Osteoblast (primary cell): ENCODE measurements at regions not wholly inside any gene's neighbourhood (a gene's known extent, or its start where the extent isn't known, plus 50 kb on each side); places are given as distances from the start of the nearest gene placed in this dataset.

Experiments
- DNase-seq: peaks from one replicate; pipeline ENCODE4 v3.0.0; 2011; ENCODE audit warnings: low spot score, mixed read lengths; ENCODE audit not compliant: insufficient read length; ENCODE audit errors: missing footprints
- H2AFZ ChIP-seq: 2 replicates; pipeline ENCODE4 v1.6.0; 2011; ENCODE audit warnings: mild to moderate bottlenecking, low read length
- H3K27ac ChIP-seq: 2 replicates; pipeline ENCODE4 v1.5.1; 2011; ENCODE audit warnings: mild to moderate bottlenecking, low read depth, low read length, moderate library complexity
- H3K27me3 ChIP-seq: 2 replicates; pipeline ENCODE4 v1.6.0; 2012; ENCODE audit warnings: mild to moderate bottlenecking, control low read depth, inconsistent platforms, low read length, moderate library complexity; ENCODE audit not compliant: insufficient read depth
- H3K36me3 ChIP-seq: 2 replicates; pipeline ENCODE4 v1.5.1; 2011; ENCODE audit warnings: mild to moderate bottlenecking, low read length, control low read depth, moderate library complexity; ENCODE audit not compliant: insufficient read depth
- H3K4me1 ChIP-seq: 2 replicates; pipeline ENCODE4 v1.5.1; 2011; ENCODE audit warnings: mild to moderate bottlenecking, low read length, control low read depth, moderate library complexity; ENCODE audit not compliant: insufficient read depth
- H3K4me2 ChIP-seq: 2 replicates; pipeline ENCODE4 v1.6.0; 2011; ENCODE audit warnings: mild to moderate bottlenecking, low read length; ENCODE audit not compliant: insufficient read depth
- H3K4me3 ChIP-seq: fragments of 200-600 bp; sonication (generic); 3 replicates; pipeline ENCODE4 v1.5.1; 2012; ENCODE audit warnings: mild to moderate bottlenecking, low read length, inconsistent platforms; ENCODE audit not compliant: insufficient read depth
- H3K79me2 ChIP-seq: 2 replicates; pipeline ENCODE4 v1.6.0; 2012; ENCODE audit warnings: mild to moderate bottlenecking, low read length, control low read depth, inconsistent platforms; ENCODE audit not compliant: insufficient read depth
- H3K9me3 ChIP-seq: 2 replicates; pipeline ENCODE4 v1.5.1; 2011; ENCODE audit warnings: low read depth, low read length, control low read depth
- H4K20me1 ChIP-seq: 2 replicates; pipeline ENCODE4 v1.6.0; 2012; ENCODE audit warnings: mild to moderate bottlenecking, low read length, control low read depth; ENCODE audit not compliant: insufficient read depth
- TF ChIP-seq, protein P1 (sequence below): IDR thresholded peaks from 2 replicates; pipeline ENCODE4 v1.5.1; 2011; ENCODE audit warnings: mild to moderate bottlenecking, low read depth, low read length, moderate library complexity; ENCODE audit errors: extremely low read depth

DNA sequence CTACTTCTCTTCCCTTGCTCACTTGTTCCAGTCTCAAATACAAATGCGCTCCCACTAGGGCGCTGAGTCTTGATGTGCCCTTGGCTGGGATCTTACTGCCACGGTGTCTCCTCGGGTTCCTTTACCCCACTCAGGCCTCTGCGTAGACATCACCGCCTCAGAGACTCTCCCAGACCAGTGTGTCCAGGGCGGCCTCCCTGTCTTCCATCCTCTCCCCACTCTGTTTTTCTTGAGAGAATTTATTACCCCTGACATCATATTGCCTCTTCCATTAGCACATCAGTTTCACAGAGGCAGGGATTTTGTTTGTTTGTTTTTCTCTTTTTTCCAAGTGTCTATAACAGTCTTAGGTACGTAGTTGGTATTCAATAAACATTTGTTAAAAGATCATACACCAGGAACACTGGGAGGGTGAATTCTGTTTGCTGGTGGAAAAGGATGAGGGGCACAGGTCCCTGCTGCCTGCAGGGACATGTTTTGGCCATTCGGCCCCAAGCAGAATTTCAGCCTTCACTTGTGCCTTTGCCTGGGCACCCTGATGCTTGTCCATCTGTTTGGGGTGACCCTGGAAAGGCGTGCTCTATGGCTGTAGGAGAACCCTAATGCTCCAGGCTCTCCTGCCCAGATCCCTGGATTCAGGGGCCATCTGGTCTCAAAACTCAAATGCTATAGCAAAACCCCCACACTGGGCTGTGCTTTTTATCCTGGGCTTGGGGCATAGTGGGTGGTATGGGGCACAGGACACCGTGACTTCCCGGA is 55.0 kb downstream of the RPL37A start:
- no peaks in the 10 kb centered on the region for H3K27me3 ChIP-seq
- peak overlapping the region; percentile 66 for H3K27ac ChIP-seq
- H3K9me3 ChIP-seq: no peaks in the 10 kb centered on the region
- TF ChIP-seq, protein P1, sequence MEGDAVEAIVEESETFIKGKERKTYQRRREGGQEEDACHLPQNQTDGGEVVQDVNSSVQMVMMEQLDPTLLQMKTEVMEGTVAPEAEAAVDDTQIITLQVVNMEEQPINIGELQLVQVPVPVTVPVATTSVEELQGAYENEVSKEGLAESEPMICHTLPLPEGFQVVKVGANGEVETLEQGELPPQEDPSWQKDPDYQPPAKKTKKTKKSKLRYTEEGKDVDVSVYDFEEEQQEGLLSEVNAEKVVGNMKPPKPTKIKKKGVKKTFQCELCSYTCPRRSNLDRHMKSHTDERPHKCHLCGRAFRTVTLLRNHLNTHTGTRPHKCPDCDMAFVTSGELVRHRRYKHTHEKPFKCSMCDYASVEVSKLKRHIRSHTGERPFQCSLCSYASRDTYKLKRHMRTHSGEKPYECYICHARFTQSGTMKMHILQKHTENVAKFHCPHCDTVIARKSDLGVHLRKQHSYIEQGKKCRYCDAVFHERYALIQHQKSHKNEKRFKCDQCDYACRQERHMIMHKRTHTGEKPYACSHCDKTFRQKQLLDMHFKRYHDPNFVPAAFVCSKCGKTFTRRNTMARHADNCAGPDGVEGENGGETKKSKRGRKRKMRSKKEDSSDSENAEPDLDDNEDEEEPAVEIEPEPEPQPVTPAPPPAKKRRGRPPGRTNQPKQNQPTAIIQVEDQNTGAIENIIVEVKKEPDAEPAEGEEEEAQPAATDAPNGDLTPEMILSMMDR: no peak
- H3K4me2 ChIP-seq: no peak overlapping the region
- H3K4me1 ChIP-seq: peaks cover 72% of the 10 kb centered on the region
- no peaks in the 10 kb centered on the region for H3K79me2 ChIP-seq
- no peaks in the 10 kb centered on the region for H3K36me3 ChIP-seq
- H3K4me3 ChIP-seq: no peak overlapping the region
- no peak for DNase-seq
- H2AFZ ChIP-seq: no peak overlapping the region
- no peaks in the 10 kb centered on the region for H4K20me1 ChIP-seq

DNA sequence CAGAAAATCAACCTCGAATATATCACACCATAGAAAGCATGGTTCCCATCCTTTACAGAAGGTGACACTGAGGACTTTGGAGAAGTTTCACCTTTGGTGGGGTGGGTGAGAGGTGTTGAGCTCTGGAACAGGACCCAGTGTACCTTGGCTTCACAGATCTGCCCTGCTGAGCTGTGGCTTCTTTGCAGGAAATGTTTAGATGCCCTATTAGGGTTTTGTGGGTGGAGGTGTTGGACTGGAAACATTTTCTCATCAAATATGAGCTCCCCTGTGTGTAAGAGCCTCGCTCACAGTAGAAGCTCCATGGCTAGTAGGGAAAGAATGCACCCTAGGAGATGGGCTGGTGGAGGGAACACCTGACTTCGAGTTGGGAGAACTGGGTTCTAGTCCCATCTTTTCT is 55.6 kb downstream of the RPL37A start:
- H3K4me2 ChIP-seq: no peak overlapping the region
- H4K20me1 ChIP-seq: no peaks in the 10 kb centered on the region
- H3K27ac ChIP-seq: peak overlapping the region; percentile 66
- H2AFZ ChIP-seq: no peak overlapping the region
- TF ChIP-seq, protein P1: no peak
- H3K4me1 ChIP-seq: peaks cover 76% of the 10 kb centered on the region
- no peak for DNase-seq
- no peaks in the 10 kb centered on the region for H3K27me3 ChIP-seq
- no peak overlapping the region for H3K4me3 ChIP-seq
- no peaks in the 10 kb centered on the region for H3K9me3 ChIP-seq
- H3K36me3 ChIP-seq: no peaks in the 10 kb centered on the region
- no peaks in the 10 kb centered on the region for H3K79me2 ChIP-seq

DNA sequence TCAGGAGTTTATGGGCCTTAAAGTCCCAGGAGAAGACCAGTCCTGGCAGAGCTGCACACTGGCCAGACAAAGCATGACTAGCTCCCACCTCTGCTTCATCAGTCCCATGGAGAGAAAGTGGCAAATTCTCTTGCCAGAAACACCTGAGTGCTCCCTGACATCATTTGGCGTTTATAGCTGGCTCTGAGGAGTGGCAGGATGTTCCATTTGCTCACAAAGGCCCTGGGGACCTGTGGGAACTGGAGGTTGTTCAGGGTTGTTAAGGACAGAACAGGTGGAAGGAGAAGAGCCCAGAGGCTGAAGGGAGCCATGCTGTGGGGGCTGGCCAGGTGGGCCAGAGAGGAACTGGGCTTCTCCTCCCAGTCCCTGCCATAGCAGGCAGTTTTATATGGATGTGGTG is 56.1 kb downstream of the RPL37A start:
- DNase-seq: no peak
- Histone ChIP-seq H3K9me3 (no peaks in the 10 kb centered on the region), H3K4me2 (no peak overlapping the region), H3K79me2 (no peaks in the 10 kb centered on the region), H4K20me1 (no peaks in the 10 kb centered on the region), H2AFZ (no peak overlapping the region), H3K4me3 (no peak overlapping the region), H3K4me1 (peaks cover 81% of the 10 kb centered on the region), H3K27me3 (no peaks in the 10 kb centered on the region), H3K27ac (peak overlapping the region; percentile 66), H3K36me3 (no peaks in the 10 kb centered on the region)
- TF ChIP-seq, protein P1: no peak

DNA sequence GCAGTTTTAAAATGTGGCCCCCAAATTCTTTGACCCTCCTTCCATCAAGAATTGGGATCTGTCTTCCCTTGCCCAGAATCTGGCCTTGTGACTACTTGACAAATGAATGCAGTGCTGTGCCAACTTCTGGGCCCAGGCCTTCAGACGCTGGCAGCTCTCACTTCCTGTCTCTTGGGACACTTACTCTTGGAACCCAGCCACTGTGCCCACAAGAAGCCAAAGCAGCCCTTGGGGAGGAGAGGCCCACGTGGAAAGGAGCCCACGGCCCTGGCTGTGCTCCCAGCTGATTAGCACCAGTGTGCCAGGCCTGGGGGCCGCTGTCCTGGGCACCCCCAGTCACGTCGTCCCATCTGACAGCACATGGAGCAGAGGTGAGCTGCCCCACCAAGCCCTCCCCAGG is 56.6 kb downstream of the RPL37A start:
- Histone ChIP-seq H3K79me2 (no peaks in the 10 kb centered on the region), H3K27ac (peak overlapping the region; percentile 66), H4K20me1 (no peaks in the 10 kb centered on the region), H2AFZ (no peak overlapping the region), H3K36me3 (no peaks in the 10 kb centered on the region), H3K4me1 (peaks cover 83% of the 10 kb centered on the region), H3K4me2 (no peak overlapping the region), H3K9me3 (no peaks in the 10 kb centered on the region), H3K4me3 (no peak overlapping the region), H3K27me3 (no peaks in the 10 kb centered on the region)
- peak; percentile 84 for DNase-seq
- TF ChIP-seq, protein P1: no peak
